Progenitor cell of endocrine pancreas (in vitro differentiated cells): ENCODE measurements at regions not wholly inside any gene's neighbourhood (a gene's known extent, or its start where the extent isn't known, plus 50 kb on each side); places are given as distances from the start of the nearest gene placed in this dataset.

ENCODE experiments used
- DNase-seq: peaks from one replicate; pipeline ENCODE4 v3.0.0; 2021; ENCODE audit warnings: low spot score; ENCODE audit not compliant: unreplicated experiment
- H3K27ac Mint-ChIP-seq: 2 replicates; pipeline ENCODE4 v1.8.0; 2021; ENCODE audit warnings: mild to moderate bottlenecking, moderate library complexity, mixed read lengths
- H3K27me3 Mint-ChIP-seq: 2 replicates; pipeline ENCODE4 v1.8.0; 2021; ENCODE audit warnings: mixed read lengths
- H3K36me3 Mint-ChIP-seq: 2 replicates; pipeline ENCODE4 v1.8.0; 2022; ENCODE audit warnings: mixed read lengths; ENCODE audit not compliant: insufficient read depth
- H3K4me1 Mint-ChIP-seq: 2 replicates; pipeline ENCODE4 v1.8.0; 2021; ENCODE audit warnings: low read depth, mixed read lengths
- H3K4me3 Mint-ChIP-seq: 2 replicates; pipeline ENCODE4 v1.8.0; 2021; ENCODE audit warnings: low read depth, mild to moderate bottlenecking, moderate library complexity, mixed read lengths
- H3K9me3 Mint-ChIP-seq: 2 replicates; pipeline ENCODE4 v1.8.0; 2021; ENCODE audit warnings: low read depth, mixed read lengths
- CTCF ChIP-seq: fragments of 200-600 bp; sonication (generic); IDR thresholded peaks from one replicate; pipeline ENCODE4 v1.5.0; 2021; ENCODE audit warnings: antibody characterized with exemption, mild to moderate bottlenecking; ENCODE audit not compliant: unreplicated experiment

DNA sequence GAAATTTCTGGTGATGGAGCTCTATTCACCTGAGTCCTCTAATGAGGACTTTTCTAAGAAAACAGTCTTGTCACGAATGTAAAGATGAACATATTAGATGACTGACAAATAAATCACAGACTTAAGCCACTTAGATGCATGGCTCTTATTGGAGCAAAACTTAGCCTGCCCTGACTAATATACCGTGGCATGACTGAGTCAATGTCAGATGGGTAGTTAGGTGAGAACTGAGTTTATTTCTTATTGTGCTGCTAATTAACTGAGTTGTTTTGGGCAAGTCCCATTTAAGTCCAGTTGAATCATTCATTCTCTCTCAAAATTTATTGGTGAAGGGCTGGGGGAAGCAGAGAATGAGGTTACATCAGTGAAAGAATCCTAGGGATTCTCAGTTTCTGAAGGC, 459.8 kb downstream of the MCTP2 start:
- H3K27me3 Mint-ChIP-seq = no peaks in the 10 kb centered on the region
- no peak overlapping the region for H3K4me3 Mint-ChIP-seq
- H3K4me1 Mint-ChIP-seq = no peaks in the 10 kb centered on the region
- no peak for TF ChIP-seq CTCF
- H3K9me3 Mint-ChIP-seq = no peaks in the 10 kb centered on the region
- DNase-seq = no peak
- H3K27ac Mint-ChIP-seq = no peak overlapping the region
- H3K36me3 Mint-ChIP-seq = no peaks in the 10 kb centered on the region

- DNase-seq = no peak
- no peaks in the 10 kb centered on the region for H3K27me3 Mint-ChIP-seq
- H3K36me3 Mint-ChIP-seq = no peaks in the 10 kb centered on the region
- no peak overlapping the region for H3K27ac Mint-ChIP-seq
- no peaks in the 10 kb centered on the region for H3K9me3 Mint-ChIP-seq
- no peaks in the 10 kb centered on the region for H3K4me1 Mint-ChIP-seq
- H3K4me3 Mint-ChIP-seq = no peak overlapping the region
- TF ChIP-seq CTCF = no peak
Observed at GRCh38 chr15:94692710-94693109, 461.3 kb downstream of the MCTP2 start.

- no peak overlapping the region for H3K27ac Mint-ChIP-seq
- DNase-seq = no peak
- H3K9me3 Mint-ChIP-seq = no peaks in the 10 kb centered on the region
- TF ChIP-seq CTCF = no peak
- no peaks in the 10 kb centered on the region for H3K27me3 Mint-ChIP-seq
- H3K4me3 Mint-ChIP-seq = no peak overlapping the region
- peaks cover 3% of the 10 kb centered on the region for H3K4me1 Mint-ChIP-seq
- H3K36me3 Mint-ChIP-seq = no peaks in the 10 kb centered on the region
Observed at GRCh38 chr15:94700211-94700610, 468.9 kb downstream of the MCTP2 start.

- no peaks in the 10 kb centered on the region for H3K9me3 Mint-ChIP-seq
- no peaks in the 10 kb centered on the region for H3K36me3 Mint-ChIP-seq
- peaks cover 3% of the 10 kb centered on the region for H3K4me1 Mint-ChIP-seq
- H3K27me3 Mint-ChIP-seq = no peaks in the 10 kb centered on the region
- no peak for DNase-seq
- no peak overlapping the region for H3K27ac Mint-ChIP-seq
- no peak for TF ChIP-seq CTCF
- H3K4me3 Mint-ChIP-seq = no peak overlapping the region
Observed at GRCh38 chr15:94701281-94701985, 470.1 kb downstream of the MCTP2 start.

DNA sequence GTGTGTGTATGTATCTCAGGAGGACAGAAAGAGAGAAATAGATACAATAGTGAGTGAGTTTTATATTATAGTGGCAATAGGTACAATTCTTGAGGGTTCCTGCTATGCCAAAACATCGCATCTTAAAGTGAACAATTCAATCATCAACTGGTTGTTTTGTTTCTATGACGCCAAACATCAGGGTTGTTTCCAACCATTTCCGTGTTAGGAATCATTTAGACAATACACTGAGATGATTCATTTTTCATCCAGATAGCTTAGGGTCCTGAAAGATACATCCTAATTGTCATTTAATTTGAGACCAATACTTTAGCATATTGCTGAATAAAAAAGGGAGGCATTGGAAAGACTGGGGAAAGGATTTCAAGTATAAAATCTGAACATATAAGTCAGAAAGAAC, 472.2 kb downstream of the MCTP2 start:
- H3K27me3 Mint-ChIP-seq = no peaks in the 10 kb centered on the region
- no peak for TF ChIP-seq CTCF
- no peak for DNase-seq
- H3K27ac Mint-ChIP-seq = no peak overlapping the region
- no peak overlapping the region for H3K4me3 Mint-ChIP-seq
- no peaks in the 10 kb centered on the region for H3K9me3 Mint-ChIP-seq
- no peaks in the 10 kb centered on the region for H3K36me3 Mint-ChIP-seq
- peaks cover 3% of the 10 kb centered on the region for H3K4me1 Mint-ChIP-seq
